Islet precursor cell (in vitro differentiated cells): ENCODE measurements at regions not wholly inside any gene's neighbourhood (a gene's known extent, or its start where the extent isn't known, plus 50 kb on each side); places are given as distances from the start of the nearest gene placed in this dataset.
A peak's percentile ranks its signal among the peaks of the same experiment; 100 is the strongest.

Experiments used
- DNase-seq: peaks from one replicate; pipeline ENCODE4 v3.0.0-alpha.2; 2018

DNA sequence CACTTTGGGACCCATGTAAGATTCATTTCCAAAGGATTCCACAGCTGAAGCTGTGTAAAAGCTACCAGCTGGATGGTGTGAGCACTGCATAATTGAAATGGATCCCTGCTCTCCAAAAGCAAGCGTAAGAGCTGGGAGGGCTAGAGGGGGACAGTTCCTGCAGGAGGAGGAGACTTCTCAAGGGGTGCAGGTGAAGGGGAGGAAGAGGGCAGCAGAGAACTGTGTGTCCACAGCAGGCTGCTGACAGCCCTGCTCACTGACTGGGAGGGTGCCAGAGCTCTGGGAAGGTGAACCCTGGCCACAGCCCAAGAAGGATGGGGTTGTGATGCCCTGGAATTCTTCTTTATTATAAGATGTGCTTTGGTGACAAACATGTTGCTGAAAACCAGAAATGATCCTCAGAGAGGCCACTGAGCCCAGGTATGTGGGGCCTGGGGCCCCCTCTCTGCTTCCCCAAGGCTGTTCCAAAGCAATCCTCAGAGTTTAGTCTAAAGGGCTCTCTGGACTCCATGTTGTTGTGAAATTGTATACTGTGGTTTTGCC, 112.8 kb upstream of the SLC25A48 start:
- no peak for DNase-seq

DNA sequence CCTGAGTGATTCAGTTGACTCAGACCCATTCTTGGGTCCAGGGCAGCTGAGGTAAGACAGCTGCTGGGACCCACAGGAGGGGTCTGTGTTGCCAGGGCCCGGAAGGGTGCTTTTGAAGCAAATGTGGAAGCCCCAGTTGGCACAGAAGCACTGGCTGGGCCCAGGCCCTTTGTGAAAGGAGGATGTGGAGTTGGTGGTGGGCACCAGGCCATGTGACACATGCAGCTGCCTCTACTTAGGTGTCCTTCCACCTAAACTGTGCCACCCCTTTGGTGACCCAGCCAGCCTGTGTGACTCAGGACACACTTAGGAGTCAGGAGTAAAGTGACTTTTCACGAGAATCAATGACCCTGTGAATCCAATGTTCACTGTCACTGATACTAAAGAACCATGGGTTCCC, 114.3 kb upstream of the SLC25A48 start:
- no peak for DNase-seq

- no peak for DNase-seq
Observed at GRCh38 chr5:135719428-135720063, 114.9 kb upstream of the SLC25A48 start.

- no peak for DNase-seq
Observed at GRCh38 chr5:135718651-135719050, 115.8 kb upstream of the SLC25A48 start.

- DNase-seq = peak; percentile 84
Observed at GRCh38 chr5:135718151-135718550, 116.3 kb upstream of the SLC25A48 start.

GRCh38 chr5:135715267-135716055, 119.0 kb upstream of the SLC25A48 start:
- peak; percentile 76 for DNase-seq

- peak; percentile 74 for DNase-seq
Observed at GRCh38 chr5:135714126-135714894, 120.2 kb upstream of the SLC25A48 start.

DNA sequence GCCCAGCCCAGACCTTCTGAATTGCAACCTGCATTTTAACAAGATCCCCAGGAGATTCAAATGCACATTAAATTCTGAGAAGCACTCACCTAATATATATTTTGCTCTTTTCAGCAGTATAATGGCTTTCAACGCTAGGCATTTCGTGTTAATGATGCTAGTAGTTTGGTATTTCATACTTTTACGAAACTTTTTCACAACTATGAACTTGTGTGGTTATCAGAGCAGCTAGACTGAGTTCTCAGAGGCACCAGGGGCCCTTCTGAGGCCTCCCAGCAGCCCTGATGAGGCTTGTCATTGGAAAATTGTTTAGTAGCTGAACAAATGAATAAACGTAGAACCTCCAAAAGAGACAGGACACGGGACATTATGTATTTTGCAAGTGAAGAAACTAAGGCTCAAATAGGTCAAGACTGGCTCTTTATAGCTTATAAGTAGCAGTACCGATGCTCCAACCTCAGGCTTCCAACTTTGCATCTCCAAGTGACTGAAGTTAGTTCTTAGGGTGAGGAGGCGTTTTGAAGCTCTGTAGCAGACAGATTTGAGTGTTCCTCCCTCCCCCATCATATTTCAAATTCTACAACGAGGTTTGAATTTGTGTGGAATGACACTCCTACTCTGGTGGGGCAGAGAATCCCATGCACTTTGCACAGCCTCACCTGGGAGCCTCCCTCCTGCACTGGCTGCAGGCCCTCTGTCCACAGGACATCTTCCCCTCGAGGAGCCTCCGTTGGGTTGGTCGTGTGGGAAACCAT, 121.1 kb upstream of the SLC25A48 start:
- no peak for DNase-seq

- DNase-seq = no peak
Observed at GRCh38 chr5:135711911-135712310, 122.6 kb upstream of the SLC25A48 start.

- DNase-seq = peak; percentile 68
Observed at GRCh38 chr5:135710045-135710675, 124.3 kb upstream of the SLC25A48 start.

GRCh38 chr5:135709208-135709575, 125.3 kb upstream of the SLC25A48 start:
- peak; percentile 37 for DNase-seq

GRCh38 chr5:135708481-135709207, 125.8 kb upstream of the SLC25A48 start:
- peak; percentile 21 for DNase-seq

DNA sequence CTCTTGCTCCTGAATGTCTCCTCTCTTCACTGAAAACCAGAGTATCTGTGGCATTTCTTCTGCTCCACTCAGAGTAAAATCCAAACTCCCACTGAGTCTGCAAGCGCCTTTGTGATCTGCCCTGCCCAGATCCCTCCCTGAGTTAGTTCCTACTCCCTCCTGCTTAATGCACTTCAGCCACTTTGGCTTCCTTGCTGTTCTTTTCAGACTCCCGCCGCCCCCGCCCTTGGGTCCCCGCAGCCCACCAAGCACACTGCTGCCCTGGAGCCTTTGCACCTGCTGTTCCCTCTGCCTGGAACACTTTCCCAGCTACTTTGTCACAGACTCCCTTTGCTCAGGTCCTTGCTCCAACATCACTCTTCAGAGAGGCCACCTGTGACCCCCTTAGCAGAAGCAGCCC, 127.2 kb upstream of the SLC25A48 start:
- DNase-seq = peak; percentile 39

GRCh38 chr5:135706893-135707292, 127.6 kb upstream of the SLC25A48 start:
- DNase-seq = peak; percentile 44

DNA sequence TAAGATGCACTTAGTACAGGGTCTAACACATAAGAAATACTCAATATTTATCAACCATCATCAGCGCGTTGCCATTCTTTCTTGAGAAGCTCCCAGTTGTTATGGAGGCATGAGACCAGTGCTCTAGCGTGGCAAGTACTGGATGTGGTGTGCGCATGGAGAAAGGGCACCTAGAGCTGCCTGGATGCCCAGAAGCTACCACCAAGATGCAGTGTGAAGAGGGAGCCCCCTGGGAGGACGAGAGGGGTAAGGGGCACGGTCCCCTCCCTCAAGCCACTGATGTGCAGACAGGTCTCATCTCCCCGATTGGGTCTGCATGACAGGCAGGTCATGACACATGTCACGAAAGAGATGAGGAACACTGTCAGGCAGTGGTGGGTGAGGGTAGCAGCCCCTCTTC, 127.7 kb upstream of the CXCL14 start:
- DNase-seq = no peak

GRCh38 chr5:135705941-135706466, 127.2 kb upstream of the CXCL14 start:
- DNase-seq = no peak

DNA sequence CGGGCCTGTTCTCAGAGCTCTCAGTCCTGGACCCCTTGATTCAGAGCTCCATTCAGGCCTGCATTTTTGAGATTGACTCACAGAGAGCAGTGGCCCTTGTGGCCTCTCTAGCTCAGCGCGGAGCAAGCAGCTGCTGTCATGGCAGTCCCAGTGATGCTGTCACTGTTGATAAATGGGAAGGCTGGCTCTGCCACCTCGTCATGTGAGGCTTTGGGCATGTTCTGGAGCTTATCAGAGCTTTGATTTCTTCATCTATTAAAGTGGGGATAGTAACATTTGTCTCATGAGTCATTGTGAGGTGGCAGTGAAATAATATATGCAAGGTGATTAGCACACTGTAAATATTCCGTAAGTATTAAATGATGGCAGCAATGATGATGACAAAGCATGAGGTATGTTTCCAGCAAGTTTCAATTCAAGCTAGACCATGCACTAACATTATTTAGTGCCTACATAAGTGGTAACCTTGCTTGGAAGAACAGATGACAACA, 126.4 kb upstream of the CXCL14 start:
- DNase-seq = no peak

GRCh38 chr5:135704616-135705015, 125.8 kb upstream of the CXCL14 start:
- no peak for DNase-seq

DNA sequence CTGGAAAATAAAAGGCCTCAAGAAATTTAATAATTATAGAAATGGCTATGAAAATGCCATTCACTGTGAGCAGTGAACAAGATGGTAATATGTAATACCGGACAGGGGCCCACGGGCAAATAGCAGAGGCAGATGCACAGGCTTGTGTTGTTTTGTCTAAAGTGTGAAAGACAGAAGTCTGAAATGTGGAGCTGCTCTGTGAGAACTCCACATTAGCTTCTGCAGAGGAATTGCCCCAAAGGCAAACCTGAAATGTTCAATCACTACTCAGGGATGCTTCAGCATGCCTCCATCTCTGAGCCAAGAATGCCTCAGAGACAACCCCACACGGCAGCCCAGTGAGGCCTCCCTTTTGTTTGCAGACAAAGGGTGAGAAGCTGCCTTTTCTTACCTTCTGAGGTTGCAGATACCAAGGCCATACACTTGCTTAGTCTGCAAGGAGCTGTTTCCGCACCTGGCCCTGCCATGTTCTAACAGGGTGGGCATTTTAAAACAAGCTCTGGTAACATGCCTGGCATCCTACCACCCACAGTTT, 124.3 kb upstream of the CXCL14 start:
- no peak for DNase-seq

- no peak for DNase-seq
Observed at GRCh38 chr5:135702191-135702590, 123.4 kb upstream of the CXCL14 start.

GRCh38 chr5:135700731-135701130, 121.9 kb upstream of the CXCL14 start:
- DNase-seq = peak; percentile 51
